ENCODE measurements at regions not wholly inside any gene's neighbourhood (a gene's known extent, or its start where the extent isn't known, plus 50 kb on each side); places are given as distances from the start of the nearest gene placed in this dataset.

DNA sequence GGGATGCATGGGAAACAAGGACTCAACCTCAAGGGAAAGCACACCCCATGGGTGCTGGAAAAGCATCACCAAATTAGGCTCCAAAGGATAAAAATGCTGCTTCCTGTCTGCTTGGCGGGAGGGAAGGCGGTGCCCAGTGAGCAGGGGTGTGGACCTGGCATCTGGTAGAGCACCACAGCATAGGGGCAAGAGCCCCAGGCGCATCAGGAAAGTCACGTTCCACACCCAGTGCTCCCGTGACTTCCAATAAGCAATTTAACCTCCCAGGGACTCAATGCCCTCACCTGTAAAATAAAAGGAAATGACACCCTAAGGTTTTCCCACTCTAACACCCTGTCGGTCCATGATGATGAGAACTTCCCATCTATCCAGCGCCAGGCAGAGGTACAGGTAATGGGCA, 206.0 kb downstream of the SETD4 start:
- TF ChIP-seq, protein P1, sequence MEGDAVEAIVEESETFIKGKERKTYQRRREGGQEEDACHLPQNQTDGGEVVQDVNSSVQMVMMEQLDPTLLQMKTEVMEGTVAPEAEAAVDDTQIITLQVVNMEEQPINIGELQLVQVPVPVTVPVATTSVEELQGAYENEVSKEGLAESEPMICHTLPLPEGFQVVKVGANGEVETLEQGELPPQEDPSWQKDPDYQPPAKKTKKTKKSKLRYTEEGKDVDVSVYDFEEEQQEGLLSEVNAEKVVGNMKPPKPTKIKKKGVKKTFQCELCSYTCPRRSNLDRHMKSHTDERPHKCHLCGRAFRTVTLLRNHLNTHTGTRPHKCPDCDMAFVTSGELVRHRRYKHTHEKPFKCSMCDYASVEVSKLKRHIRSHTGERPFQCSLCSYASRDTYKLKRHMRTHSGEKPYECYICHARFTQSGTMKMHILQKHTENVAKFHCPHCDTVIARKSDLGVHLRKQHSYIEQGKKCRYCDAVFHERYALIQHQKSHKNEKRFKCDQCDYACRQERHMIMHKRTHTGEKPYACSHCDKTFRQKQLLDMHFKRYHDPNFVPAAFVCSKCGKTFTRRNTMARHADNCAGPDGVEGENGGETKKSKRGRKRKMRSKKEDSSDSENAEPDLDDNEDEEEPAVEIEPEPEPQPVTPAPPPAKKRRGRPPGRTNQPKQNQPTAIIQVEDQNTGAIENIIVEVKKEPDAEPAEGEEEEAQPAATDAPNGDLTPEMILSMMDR (IDR thresholded peaks at IDR 0.05; ENCODE audit: insufficient read depth, low read depth, low read length) = no peak
- DNase-seq (ENCODE audit: low read depth) = no peak
- no peak overlapping the region for H3K4me3 ChIP-seq (ENCODE audit: low read depth, low read length)

DNA sequence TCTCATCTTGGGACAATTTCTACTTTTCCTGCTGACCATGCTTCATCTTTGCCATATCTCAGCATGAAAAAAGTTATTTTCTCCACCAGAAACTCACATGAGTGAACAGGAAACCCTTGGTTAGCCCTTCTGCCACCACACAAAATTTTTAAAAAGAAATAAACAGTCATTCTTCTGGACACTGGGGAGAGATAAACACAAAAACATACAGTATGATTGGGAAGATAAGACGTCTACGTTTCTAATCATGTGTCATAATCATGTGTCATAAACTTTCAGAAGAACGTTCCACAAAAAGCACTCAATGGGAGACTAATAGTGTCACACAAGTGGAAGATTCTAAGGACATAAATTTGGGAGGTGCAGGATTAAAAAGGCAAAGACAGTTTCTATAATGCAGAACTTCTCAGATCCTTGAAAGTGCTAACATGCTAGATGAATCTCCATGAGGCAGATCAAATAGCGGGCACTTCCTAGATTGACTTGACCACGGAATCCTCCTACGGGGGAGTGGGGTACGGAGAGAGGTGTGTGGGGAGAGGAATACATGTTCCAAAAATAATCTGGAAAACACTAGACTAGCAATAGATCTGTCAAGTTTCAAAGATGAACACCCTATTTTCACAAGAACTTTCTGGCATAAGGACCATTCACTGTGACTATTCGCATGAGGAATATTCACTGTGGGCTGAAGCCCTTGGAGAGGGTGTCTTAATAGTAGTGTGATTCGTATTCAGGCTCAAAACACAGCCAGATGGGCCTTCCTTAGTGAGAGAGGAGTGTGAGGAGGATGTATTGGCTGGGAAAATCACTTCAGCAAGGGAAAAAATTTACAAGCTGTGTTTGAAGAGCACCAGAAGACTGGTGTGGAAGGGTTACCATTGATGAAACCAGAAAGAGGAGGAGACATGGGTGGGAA, 206.7 kb downstream of the SETD4 start:
- peak; percentile 20 for DNase-seq (ENCODE audit: low read depth)
- no peak overlapping the region for H3K4me3 ChIP-seq (ENCODE audit: low read depth, low read length)
- TF ChIP-seq, protein P1 (IDR thresholded peaks at IDR 0.05; ENCODE audit: insufficient read depth, low read depth, low read length) = no peak

DNA sequence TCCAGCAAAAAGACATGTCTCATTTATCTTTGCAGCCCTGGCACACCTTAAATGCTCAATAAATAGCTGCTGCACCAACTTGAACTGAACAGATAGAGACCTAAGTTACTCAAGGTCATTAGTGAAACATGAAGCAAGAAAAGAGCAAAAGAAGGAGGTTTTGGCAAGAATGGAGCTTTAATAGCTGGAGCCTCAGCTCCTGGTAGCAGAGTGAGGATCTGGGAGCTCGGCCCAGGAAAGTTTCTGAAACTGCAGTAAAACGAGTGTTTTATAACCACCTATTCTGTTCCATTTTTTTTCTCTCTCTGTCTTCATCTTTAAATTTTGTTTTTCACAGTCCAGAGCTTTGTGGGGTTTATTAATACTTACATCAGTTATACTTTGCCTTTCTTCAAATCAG, 207.5 kb downstream of the SETD4 start:
- no peak for DNase-seq (ENCODE audit: low read depth)
- TF ChIP-seq, protein P1 (IDR thresholded peaks at IDR 0.05; ENCODE audit: insufficient read depth, low read depth, low read length) = no peak

DNA sequence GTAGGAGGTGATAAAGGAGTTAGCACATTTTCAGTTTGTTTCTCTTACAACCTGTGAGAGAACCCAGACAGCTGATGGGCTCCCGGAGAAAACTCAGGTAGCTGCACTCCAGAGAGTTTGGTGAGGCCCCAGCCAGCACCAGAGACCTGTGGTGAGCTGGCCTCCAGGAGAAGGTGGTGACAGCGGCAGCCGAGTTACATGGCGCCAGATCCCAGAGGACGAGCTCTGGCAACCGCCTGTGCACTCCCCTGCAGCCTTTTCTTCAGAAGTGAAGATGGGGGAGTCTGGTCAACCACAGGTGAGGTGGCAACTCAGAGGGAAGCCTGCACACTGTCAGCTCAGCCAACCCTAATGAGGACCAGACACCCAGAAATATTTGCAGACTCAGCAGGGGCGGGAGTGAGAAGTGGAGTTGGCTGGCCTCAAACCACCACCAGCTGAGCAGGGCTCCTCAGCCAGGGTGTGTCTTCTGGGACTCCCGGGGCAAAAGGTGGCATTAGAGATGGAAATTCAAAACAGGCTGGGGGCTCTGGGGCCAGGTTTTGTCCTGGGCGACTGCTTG, 209.7 kb downstream of the SETD4 start:
- no peak for DNase-seq (ENCODE audit: low read depth)
- no peak overlapping the region for H3K4me3 ChIP-seq (ENCODE audit: low read depth, low read length)
- TF ChIP-seq, protein P1 (IDR thresholded peaks at IDR 0.05; ENCODE audit: insufficient read depth, low read depth, low read length) = no peak

More for the DNA sequence above, 207.5 kb downstream of the SETD4 start:
- no peak overlapping the region for H3K4me3 ChIP-seq (ENCODE audit: low read depth, low read length)

DNA sequence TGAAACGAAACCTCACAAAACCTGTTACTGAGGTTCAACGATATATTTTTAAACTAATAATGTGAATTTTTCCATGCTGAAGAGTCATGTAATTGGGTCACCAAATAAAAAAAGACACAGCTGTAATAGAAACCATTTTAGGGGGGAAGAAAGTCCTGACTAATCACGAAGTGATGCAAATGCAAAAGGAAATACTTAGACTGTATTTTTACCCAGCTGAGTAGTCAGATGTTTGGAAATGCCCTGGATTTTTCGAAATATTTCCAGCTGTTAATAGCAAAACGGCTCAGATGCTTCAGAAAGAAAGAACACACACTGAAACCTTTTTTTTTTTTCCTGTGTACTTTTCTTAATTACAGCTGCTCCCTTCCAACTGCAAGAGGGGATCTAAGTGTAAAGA, 210.3 kb downstream of the SETD4 start:
- peak; percentile 57 for DNase-seq (ENCODE audit: low read depth)
- H3K4me3 ChIP-seq (ENCODE audit: low read depth, low read length) = no peak overlapping the region
- TF ChIP-seq, protein P1 (IDR thresholded peaks at IDR 0.05; ENCODE audit: insufficient read depth, low read depth, low read length) = no peak

DNA sequence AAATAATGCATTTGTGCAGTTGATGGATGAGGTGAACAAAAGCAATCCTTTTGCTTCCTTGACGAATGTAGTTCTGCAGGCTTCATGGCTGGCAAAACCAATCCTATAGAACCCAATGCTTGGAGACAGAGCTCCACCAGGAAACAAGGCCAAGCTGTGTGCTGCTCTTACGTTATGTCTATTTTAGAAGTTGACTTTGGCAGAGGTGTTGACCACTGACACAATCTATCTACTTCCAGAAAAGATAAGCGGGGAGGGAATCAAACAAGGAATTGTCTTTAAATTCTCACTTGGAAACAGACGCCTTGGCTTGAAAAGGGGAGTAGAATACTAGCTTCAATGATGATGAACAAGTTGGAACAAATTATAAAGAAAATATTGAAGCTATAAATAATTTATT, 211.2 kb downstream of the SETD4 start:
- TF ChIP-seq, protein P1 (IDR thresholded peaks at IDR 0.05; ENCODE audit: insufficient read depth, low read depth, low read length) = no peak
- DNase-seq (ENCODE audit: low read depth) = no peak
- no peak overlapping the region for H3K4me3 ChIP-seq (ENCODE audit: low read depth, low read length)

All from fibroblast of villous mesenchyme (primary cell).